Ascending aorta (tissue), 2 donors: ENCODE measurements at regions not wholly inside any gene's neighbourhood (a gene's known extent, or its start where the extent isn't known, plus 50 kb on each side); places are given as distances from the start of the nearest gene placed in this dataset.

ENCODE experiments used
- DNase-seq, 2 donors: peaks; one replicate each; pipeline ENCODE4 v3.0.0-alpha.2; 2019; ENCODE audit warnings: low spot score in 2 of 2
- H3K27ac ChIP-seq, 2 donors: fragments of 200-600 bp; sonication (generic); one replicate each; pipeline ENCODE4 v1.5.1; 2016 to 2017; ENCODE audit warnings: mild to moderate bottlenecking in 1 of 2
- H3K27me3 ChIP-seq: fragments of 200-600 bp; sonication (generic); one replicate; pipeline ENCODE4 v1.5.1; 2017
- H3K36me3 ChIP-seq, 2 donors: fragments of 200-600 bp; sonication (generic); one replicate each; pipeline ENCODE4 v1.5.1; 2016
- H3K4me1 ChIP-seq, 2 donors: fragments of 200-600 bp; sonication (generic); one replicate each; pipeline ENCODE4 v1.5.1; 2016 to 2017; ENCODE audit warnings: mild to moderate bottlenecking in 1 of 2
- H3K4me3 ChIP-seq, 2 donors: fragments of 200-600 bp; sonication (generic); one replicate each; pipeline ENCODE4 v1.5.1; 2016 to 2017; ENCODE audit warnings: mild to moderate bottlenecking in 1 of 2
- H3K9me3 ChIP-seq, 2 donors: fragments of 200-600 bp; sonication (generic); one replicate each; pipeline ENCODE4 v1.5.1; 2016
- CTCF ChIP-seq, 3 experiments: fragments of 200-600 bp in 2 of 3; fragments of 450-650 bp in 1 of 3; sonication (generic) in 2 of 3; IDR thresholded peaks; one replicate each; pipeline ENCODE4 v1.5.1; 2016 to 2019; ENCODE audit warnings: antibody characterized with exemption in 3 of 3, mild to moderate bottlenecking in 1 of 3, moderate library complexity in 1 of 3
- intact Hi-C: fragments of 100-400 bp; cut with DNase I; formaldehyde crosslinking; loops from one replicate; pipeline ENCODE4 v1.15.1; 2023

GRCh38 chr2:236689981-236690380 lies 120.4 kb downstream of the ACKR3 start:
- Histone ChIP-seq H3K27ac (no peak overlapping the region), H3K27me3 (no peaks in the 10 kb centered on the region), H3K4me3 (no peak overlapping the region), H3K4me1 (peaks cover 18 to 31% of the 10 kb centered on the region in 2 donors), H3K9me3 (no peaks in the 10 kb centered on the region), H3K36me3 (no peaks in the 10 kb centered on the region)
- intact Hi-C loops: loop anchor here (5.0 kb wide), 1 partner anchor 123 kb away; the partner anchor contains the start of gene ACKR3
- no peak for DNase-seq
- TF ChIP-seq CTCF (IDR thresholded peaks at IDR 0.05): no peak

- intact Hi-C loops: no loop called here
- Histone ChIP-seq H3K4me1 (peaks cover 18 to 31% of the 10 kb centered on the region in 2 donors), H3K27me3 (no peaks in the 10 kb centered on the region), H3K4me3 (no peak overlapping the region), H3K9me3 (no peaks in the 10 kb centered on the region), H3K36me3 (no peaks in the 10 kb centered on the region), H3K27ac (no peak overlapping the region)
- no peak for DNase-seq
- no peak for TF ChIP-seq CTCF (IDR thresholded peaks at IDR 0.05)
These were observed 121.1 kb downstream of the ACKR3 start for GRCh38 chr2:236690726-236691125.

- Histone ChIP-seq H3K36me3 (no peaks in the 10 kb centered on the region), H3K4me1 (peaks cover 18 to 31% of the 10 kb centered on the region in 2 donors), H3K9me3 (no peaks in the 10 kb centered on the region), H3K4me3 (no peak overlapping the region), H3K27me3 (no peaks in the 10 kb centered on the region), H3K27ac (no peak overlapping the region)
- intact Hi-C loops: no loop called here
- DNase-seq: no peak
- no peak for TF ChIP-seq CTCF (IDR thresholded peaks at IDR 0.05)
These were observed 122.2 kb downstream of the ACKR3 start for GRCh38 chr2:236691799-236692167.

GRCh38 chr2:236692937-236693336 lies 123.3 kb downstream of the ACKR3 start:
- Histone ChIP-seq H3K27me3 (no peaks in the 10 kb centered on the region), H3K9me3 (no peaks in the 10 kb centered on the region), H3K4me3 (no peak overlapping the region), H3K36me3 (no peaks in the 10 kb centered on the region), H3K4me1 (peaks cover 11 to 24% of the 10 kb centered on the region in 2 donors), H3K27ac (no peak overlapping the region)
- no peak for TF ChIP-seq CTCF (IDR thresholded peaks at IDR 0.05)
- no peak for DNase-seq
- intact Hi-C loops: no loop called here

- intact Hi-C loops: no loop called here
- Histone ChIP-seq H3K4me1 (peaks cover 6 to 18% of the 10 kb centered on the region in 2 donors), H3K27me3 (no peaks in the 10 kb centered on the region), H3K27ac (no peak overlapping the region), H3K36me3 (no peaks in the 10 kb centered on the region), H3K4me3 (no peak overlapping the region), H3K9me3 (no peaks in the 10 kb centered on the region)
- no peak for TF ChIP-seq CTCF (IDR thresholded peaks at IDR 0.05)
- no peak for DNase-seq
These were observed 123.9 kb downstream of the ACKR3 start for GRCh38 chr2:236693531-236693930.
